ENCODE measurements at regions not wholly inside any gene's neighbourhood (a gene's known extent, or its start where the extent isn't known, plus 50 kb on each side); places are given as distances from the start of the nearest gene placed in this dataset.

GRCh38 chr11:25816411-25816810 lies 515.5 kb upstream of the ANO3 start:
- no peak for TF ChIP-seq POLR2AphosphoS5 (IDR thresholded peaks at IDR 0.05)
- no peak for TF ChIP-seq POLR2A (IDR thresholded peaks at IDR 0.05)
- TF ChIP-seq CTCF (IDR thresholded peaks at IDR 0.05): no peak
- TF ChIP-seq EP300 (IDR thresholded peaks at IDR 0.05): no peak

All from upper lobe of left lung (tissue), 4 donors.